ENCODE measurements at regions not wholly inside any gene's neighbourhood (a gene's known extent, or its start where the extent isn't known, plus 50 kb on each side); places are given as distances from the start of the nearest gene placed in this dataset.

DNA sequence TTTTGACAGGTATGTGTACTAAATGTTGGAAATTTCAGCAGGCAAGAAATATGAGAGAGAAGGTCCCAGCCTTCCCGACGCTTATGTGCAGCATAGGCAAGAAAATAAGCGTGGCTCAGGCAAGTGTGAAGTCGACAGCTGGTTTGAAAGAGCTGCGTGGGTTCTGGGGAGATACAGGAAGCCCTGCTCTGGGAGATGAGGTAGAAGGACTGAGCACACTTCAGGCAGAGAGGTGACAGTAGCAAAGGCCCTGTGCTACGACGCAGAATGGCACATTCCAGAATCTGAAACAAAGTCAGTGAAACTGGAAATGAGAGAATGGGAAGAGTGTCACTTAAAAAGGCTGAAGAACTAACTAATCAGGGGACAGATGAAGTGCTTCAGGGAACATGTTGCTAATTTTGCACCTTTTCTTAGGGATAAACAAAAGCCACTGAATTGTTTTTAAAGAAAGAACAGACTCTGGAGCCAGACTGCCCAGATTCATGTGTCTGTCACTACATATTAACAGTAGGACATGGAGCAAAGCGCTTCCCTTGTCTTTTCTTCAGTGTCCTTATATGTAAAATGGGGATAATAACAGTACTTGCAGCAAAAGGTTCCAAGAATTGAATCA, 160.1 kb downstream of the SPRY2 start:
- TF ChIP-seq, protein P1, sequence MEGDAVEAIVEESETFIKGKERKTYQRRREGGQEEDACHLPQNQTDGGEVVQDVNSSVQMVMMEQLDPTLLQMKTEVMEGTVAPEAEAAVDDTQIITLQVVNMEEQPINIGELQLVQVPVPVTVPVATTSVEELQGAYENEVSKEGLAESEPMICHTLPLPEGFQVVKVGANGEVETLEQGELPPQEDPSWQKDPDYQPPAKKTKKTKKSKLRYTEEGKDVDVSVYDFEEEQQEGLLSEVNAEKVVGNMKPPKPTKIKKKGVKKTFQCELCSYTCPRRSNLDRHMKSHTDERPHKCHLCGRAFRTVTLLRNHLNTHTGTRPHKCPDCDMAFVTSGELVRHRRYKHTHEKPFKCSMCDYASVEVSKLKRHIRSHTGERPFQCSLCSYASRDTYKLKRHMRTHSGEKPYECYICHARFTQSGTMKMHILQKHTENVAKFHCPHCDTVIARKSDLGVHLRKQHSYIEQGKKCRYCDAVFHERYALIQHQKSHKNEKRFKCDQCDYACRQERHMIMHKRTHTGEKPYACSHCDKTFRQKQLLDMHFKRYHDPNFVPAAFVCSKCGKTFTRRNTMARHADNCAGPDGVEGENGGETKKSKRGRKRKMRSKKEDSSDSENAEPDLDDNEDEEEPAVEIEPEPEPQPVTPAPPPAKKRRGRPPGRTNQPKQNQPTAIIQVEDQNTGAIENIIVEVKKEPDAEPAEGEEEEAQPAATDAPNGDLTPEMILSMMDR (IDR thresholded peaks at IDR 0.05), result no peak
- no peak for TF ChIP-seq EP300 (IDR thresholded peaks at IDR 0.05)
- TF ChIP-seq POLR2AphosphoS5 (IDR thresholded peaks at IDR 0.05), result no peak
- no peak for TF ChIP-seq POLR2A (IDR thresholded peaks at IDR 0.05)
- 77 to 84% methylated on average over 8 of the region's 8 CpGs for WGBS, 2 donors (ENCODE audit: low coverage in 1 of 2)
- no peak for ATAC-seq
- no peak overlapping the region for H3K27ac ChIP-seq
- no peaks in the 10 kb centered on the region for H3K9me3 ChIP-seq
- no peaks in the 10 kb centered on the region for H3K36me3 ChIP-seq
- no peaks in the 10 kb centered on the region for H3K27me3 ChIP-seq
- H3K4me3 ChIP-seq, result no peak overlapping the region
- no peaks in the 10 kb centered on the region for H3K4me1 ChIP-seq

DNA sequence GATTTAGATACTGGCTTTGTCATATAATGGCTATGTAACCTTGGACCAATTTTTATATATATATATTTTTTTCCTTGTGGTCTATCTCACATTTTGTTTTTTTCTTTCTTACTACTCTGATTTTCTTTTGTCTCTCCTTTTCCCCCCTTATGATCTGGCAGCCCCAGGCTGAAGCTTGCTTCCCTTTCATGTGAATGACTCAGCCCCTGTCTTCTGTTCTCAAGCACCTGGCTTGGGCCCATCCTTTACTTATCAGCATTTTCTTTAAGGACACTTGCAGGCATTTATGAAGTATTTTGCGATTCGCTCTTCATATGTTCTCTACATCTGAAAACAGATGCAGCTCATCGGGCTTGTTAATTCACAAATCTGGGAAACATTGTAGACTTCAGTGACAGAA, 163.6 kb downstream of the SPRY2 start:
- Histone ChIP-seq H3K4me1 (no peaks in the 10 kb centered on the region), H3K27ac (no peak overlapping the region), H3K36me3 (no peaks in the 10 kb centered on the region), H3K4me3 (no peak overlapping the region), H3K9me3 (no peaks in the 10 kb centered on the region), H3K27me3 (no peaks in the 10 kb centered on the region)
- WGBS, 2 donors (ENCODE audit: low coverage in 1 of 2), result 82 to 100% methylated on average over 3 of the region's 3 CpGs
- no peak for ATAC-seq
- TF ChIP-seq POLR2AphosphoS5 (IDR thresholded peaks at IDR 0.05) (no peak), EP300 (IDR thresholded peaks at IDR 0.05) (no peak), POLR2A (IDR thresholded peaks at IDR 0.05) (no peak)
- TF ChIP-seq, protein P1 (IDR thresholded peaks at IDR 0.05), result no peak

- H3K27ac ChIP-seq, result no peak overlapping the region
- TF ChIP-seq POLR2AphosphoS5 (IDR thresholded peaks at IDR 0.05) (no peak), POLR2A (IDR thresholded peaks at IDR 0.05) (no peak), EP300 (IDR thresholded peaks at IDR 0.05) (no peak)
- TF ChIP-seq, protein P1 (IDR thresholded peaks at IDR 0.05), result no peak
- H3K36me3 ChIP-seq, result no peaks in the 10 kb centered on the region
- ATAC-seq, result no peak
- H3K9me3 ChIP-seq, result no peaks in the 10 kb centered on the region
- WGBS, 2 donors (ENCODE audit: low coverage in 1 of 2), result 47 to 48% methylated on average over 2 of the region's 2 CpGs
- H3K27me3 ChIP-seq, result no peaks in the 10 kb centered on the region
- H3K4me3 ChIP-seq, result no peak overlapping the region
- no peaks in the 10 kb centered on the region for H3K4me1 ChIP-seq
Observed at GRCh38 chr13:80173224-80173623, 167.7 kb downstream of the SPRY2 start.

DNA sequence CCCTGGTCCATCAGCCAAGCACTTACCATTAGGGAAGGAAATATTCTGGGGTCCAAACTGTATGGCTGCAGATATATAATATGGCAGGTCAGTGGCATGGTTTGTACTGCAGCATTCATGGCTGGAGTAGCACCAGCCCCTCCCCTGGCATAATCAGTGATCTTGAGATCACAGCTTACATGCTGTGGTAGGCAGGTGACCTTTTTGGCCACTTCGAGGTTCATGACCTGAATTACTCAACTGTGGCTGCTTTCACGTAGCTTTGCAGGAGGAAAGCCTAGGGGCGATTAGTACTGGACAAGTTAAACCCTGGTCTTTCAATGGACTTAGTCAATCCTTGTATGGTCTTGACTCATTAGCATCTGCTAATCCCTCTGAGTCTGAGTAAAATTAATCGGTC, 169.8 kb downstream of the SPRY2 start:
- no peak for TF ChIP-seq EP300 (IDR thresholded peaks at IDR 0.05)
- 76 to 97% methylated on average over 3 to 4 of the region's 4 CpGs for WGBS, 2 donors (ENCODE audit: low coverage in 1 of 2)
- no peaks in the 10 kb centered on the region for H3K4me1 ChIP-seq
- no peak overlapping the region for H3K4me3 ChIP-seq
- no peaks in the 10 kb centered on the region for H3K36me3 ChIP-seq
- no peaks in the 10 kb centered on the region for H3K9me3 ChIP-seq
- no peak overlapping the region for H3K27ac ChIP-seq
- no peaks in the 10 kb centered on the region for H3K27me3 ChIP-seq
- no peak for ATAC-seq

- Histone ChIP-seq H3K4me3 (no peak overlapping the region), H3K36me3 (no peaks in the 10 kb centered on the region), H3K9me3 (no peaks in the 10 kb centered on the region), H3K27me3 (no peaks in the 10 kb centered on the region), H3K27ac (no peak overlapping the region), H3K4me1 (no peaks in the 10 kb centered on the region)
- no peak for TF ChIP-seq EP300 (IDR thresholded peaks at IDR 0.05)
- no peak for TF ChIP-seq POLR2A (IDR thresholded peaks at IDR 0.05)
- no peak for TF ChIP-seq POLR2AphosphoS5 (IDR thresholded peaks at IDR 0.05)
- TF ChIP-seq, protein P1 (IDR thresholded peaks at IDR 0.05), result no peak
- 39 to 53% methylated on average over 2 to 3 of the region's 3 CpGs for WGBS, 2 donors (ENCODE audit: low coverage in 1 of 2)
- ATAC-seq, result no peak
Observed at GRCh38 chr13:80168089-80168850, 172.7 kb downstream of the SPRY2 start.

Data from gastroesophageal sphincter (tissue), 4 donors.